ENCODE measurements at regions not wholly inside any gene's neighbourhood (a gene's known extent, or its start where the extent isn't known, plus 50 kb on each side); places are given as distances from the start of the nearest gene placed in this dataset.

- Histone ChIP-seq H3K36me3 (ENCODE audit: insufficient read depth, low read length) (no peaks in the 10 kb centered on the region), H4K20me1 (ENCODE audit: insufficient read depth, low read length) (no peaks in the 10 kb centered on the region), H3K4me3 (ENCODE audit: low read depth in 1 of 2, low read length in 2 of 2) (no peak overlapping the region), H3K4me2 (ENCODE audit: insufficient read depth, low read length) (no peak overlapping the region), H3K27me3 (ENCODE audit: insufficient read depth, low read length, poor library complexity) (no peaks in the 10 kb centered on the region), H3K79me2 (ENCODE audit: insufficient read depth, low read length) (no peaks in the 10 kb centered on the region), H2AFZ (ENCODE audit: low read depth, low read length) (no peak overlapping the region), H3K27ac (ENCODE audit: low read length) (no peak overlapping the region), H3K9ac (ENCODE audit: low read depth, low read length) (no peak overlapping the region), H3K9me3 (ENCODE audit: insufficient read depth, low read length, severe bottlenecking) (no peaks in the 10 kb centered on the region), H3K4me1 (ENCODE audit: insufficient read depth, low read length) (no peaks in the 10 kb centered on the region)
- TF ChIP-seq EZH2 (IDR thresholded peaks at IDR 0.05; ENCODE audit: borderline replicate concordance, low read depth, low read length, severe bottlenecking) (no peak), CTCF (IDR thresholded peaks at IDR 0.05; ENCODE audit: borderline replicate concordance, extremely low read depth, low read length, poor library complexity, severe bottlenecking) (no peak)
- DNase-seq (no peak), ATAC-seq (ENCODE audit: insufficient read depth, low read depth) (no peak)
Observed at GRCh38 chrX:145609951-145610511, 207.6 kb upstream of the SLITRK2 start.

DNA sequence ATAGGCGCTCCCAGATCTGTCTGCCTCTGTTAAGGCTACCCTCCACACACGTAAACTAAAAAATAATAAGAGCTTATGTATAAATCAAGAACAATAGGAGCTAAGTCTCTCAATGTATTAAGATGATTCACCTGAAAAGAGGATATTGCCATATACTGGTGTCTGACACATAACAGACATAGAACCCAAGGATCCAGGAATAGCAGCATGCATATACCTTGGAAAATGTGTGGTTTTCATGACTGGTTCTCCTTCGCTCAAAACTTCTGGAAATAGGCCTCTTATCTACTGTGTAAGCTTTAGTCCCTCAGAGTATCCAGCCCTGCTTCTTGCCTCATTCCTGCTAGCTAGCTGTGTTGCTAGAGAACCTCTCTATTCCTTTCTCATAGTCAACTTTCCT is 203.7 kb upstream of the SLITRK2 start:
- H3K27ac ChIP-seq (ENCODE audit: low read length), result no peak overlapping the region
- H3K9ac ChIP-seq (ENCODE audit: low read depth, low read length), result no peak overlapping the region
- no peak overlapping the region for H3K4me2 ChIP-seq (ENCODE audit: insufficient read depth, low read length)
- H3K27me3 ChIP-seq (ENCODE audit: insufficient read depth, low read length, poor library complexity), result no peaks in the 10 kb centered on the region
- no peaks in the 10 kb centered on the region for H3K79me2 ChIP-seq (ENCODE audit: insufficient read depth, low read length)
- H3K4me1 ChIP-seq (ENCODE audit: insufficient read depth, low read length), result no peaks in the 10 kb centered on the region
- no peaks in the 10 kb centered on the region for H3K9me3 ChIP-seq (ENCODE audit: insufficient read depth, low read length, severe bottlenecking)
- DNase-seq, result no peak
- H3K36me3 ChIP-seq (ENCODE audit: insufficient read depth, low read length), result no peaks in the 10 kb centered on the region
- no peak for ATAC-seq (ENCODE audit: insufficient read depth, low read depth)
- no peak overlapping the region for H2AFZ ChIP-seq (ENCODE audit: low read depth, low read length)
- no peak overlapping the region for H3K4me3 ChIP-seq (ENCODE audit: low read depth in 1 of 2, low read length in 2 of 2)
- no peaks in the 10 kb centered on the region for H4K20me1 ChIP-seq (ENCODE audit: insufficient read depth, low read length)
- TF ChIP-seq EZH2 (IDR thresholded peaks at IDR 0.05; ENCODE audit: borderline replicate concordance, low read depth, low read length, severe bottlenecking), result no peak
- TF ChIP-seq CTCF (IDR thresholded peaks at IDR 0.05; ENCODE audit: borderline replicate concordance, extremely low read depth, low read length, poor library complexity, severe bottlenecking), result no peak

GRCh38 chrX:145620666-145621065 is 197.0 kb upstream of the SLITRK2 start:
- no peak overlapping the region for H3K4me2 ChIP-seq (ENCODE audit: insufficient read depth, low read length)
- H3K27me3 ChIP-seq (ENCODE audit: insufficient read depth, low read length, poor library complexity), result no peaks in the 10 kb centered on the region
- H3K4me1 ChIP-seq (ENCODE audit: insufficient read depth, low read length), result no peaks in the 10 kb centered on the region
- H3K4me3 ChIP-seq (ENCODE audit: low read depth in 1 of 2, low read length in 2 of 2), result no peak overlapping the region
- H3K36me3 ChIP-seq (ENCODE audit: insufficient read depth, low read length), result no peaks in the 10 kb centered on the region
- no peaks in the 10 kb centered on the region for H4K20me1 ChIP-seq (ENCODE audit: insufficient read depth, low read length)
- no peak for DNase-seq
- no peak for ATAC-seq (ENCODE audit: insufficient read depth, low read depth)
- no peaks in the 10 kb centered on the region for H3K9me3 ChIP-seq (ENCODE audit: insufficient read depth, low read length, severe bottlenecking)
- H3K79me2 ChIP-seq (ENCODE audit: insufficient read depth, low read length), result no peaks in the 10 kb centered on the region
- TF ChIP-seq EZH2 (IDR thresholded peaks at IDR 0.05; ENCODE audit: borderline replicate concordance, low read depth, low read length, severe bottlenecking) (no peak), CTCF (IDR thresholded peaks at IDR 0.05; ENCODE audit: borderline replicate concordance, extremely low read depth, low read length, poor library complexity, severe bottlenecking) (no peak)
- H3K27ac ChIP-seq (ENCODE audit: low read length), result no peak overlapping the region
- no peak overlapping the region for H3K9ac ChIP-seq (ENCODE audit: low read depth, low read length)
- no peak overlapping the region for H2AFZ ChIP-seq (ENCODE audit: low read depth, low read length)

- no peaks in the 10 kb centered on the region for H3K9me3 ChIP-seq (ENCODE audit: insufficient read depth, low read length, severe bottlenecking)
- DNase-seq (no peak), ATAC-seq (ENCODE audit: insufficient read depth, low read depth) (no peak)
- no peak overlapping the region for H3K4me2 ChIP-seq (ENCODE audit: insufficient read depth, low read length)
- no peaks in the 10 kb centered on the region for H3K36me3 ChIP-seq (ENCODE audit: insufficient read depth, low read length)
- no peak overlapping the region for H3K9ac ChIP-seq (ENCODE audit: low read depth, low read length)
- no peak overlapping the region for H2AFZ ChIP-seq (ENCODE audit: low read depth, low read length)
- no peaks in the 10 kb centered on the region for H3K4me1 ChIP-seq (ENCODE audit: insufficient read depth, low read length)
- H3K79me2 ChIP-seq (ENCODE audit: insufficient read depth, low read length), result no peaks in the 10 kb centered on the region
- H3K27ac ChIP-seq (ENCODE audit: low read length), result no peak overlapping the region
- no peaks in the 10 kb centered on the region for H3K27me3 ChIP-seq (ENCODE audit: insufficient read depth, low read length, poor library complexity)
- H3K4me3 ChIP-seq (ENCODE audit: low read depth in 1 of 2, low read length in 2 of 2), result no peak overlapping the region
- no peaks in the 10 kb centered on the region for H4K20me1 ChIP-seq (ENCODE audit: insufficient read depth, low read length)
- TF ChIP-seq EZH2 (IDR thresholded peaks at IDR 0.05; ENCODE audit: borderline replicate concordance, low read depth, low read length, severe bottlenecking) (no peak), CTCF (IDR thresholded peaks at IDR 0.05; ENCODE audit: borderline replicate concordance, extremely low read depth, low read length, poor library complexity, severe bottlenecking) (no peak)
Observed at GRCh38 chrX:145623453-145623852, 194.2 kb upstream of the SLITRK2 start.

Measured in DND-41 (cell line).